GM18519 (cell line): ENCODE measurements at regions not wholly inside any gene's neighbourhood (a gene's known extent, or its start where the extent isn't known, plus 50 kb on each side); places are given as distances from the start of the nearest gene placed in this dataset.
"Not testable (repeated sequence)": the region's sequence is repeated elsewhere in the genome, so short reads cannot be mapped to it uniquely, and the experiment has no call there.

ENCODE experiments used
- ATAC-seq: cut with Tn5 transposase; IDR thresholded peaks from one replicate; pipeline ENCODE4 v1.9.1; 2021; ENCODE audit warnings: mild to moderate bottlenecking, moderate library complexity; ENCODE audit not compliant: unreplicated experiment, low FRiP score

DNA sequence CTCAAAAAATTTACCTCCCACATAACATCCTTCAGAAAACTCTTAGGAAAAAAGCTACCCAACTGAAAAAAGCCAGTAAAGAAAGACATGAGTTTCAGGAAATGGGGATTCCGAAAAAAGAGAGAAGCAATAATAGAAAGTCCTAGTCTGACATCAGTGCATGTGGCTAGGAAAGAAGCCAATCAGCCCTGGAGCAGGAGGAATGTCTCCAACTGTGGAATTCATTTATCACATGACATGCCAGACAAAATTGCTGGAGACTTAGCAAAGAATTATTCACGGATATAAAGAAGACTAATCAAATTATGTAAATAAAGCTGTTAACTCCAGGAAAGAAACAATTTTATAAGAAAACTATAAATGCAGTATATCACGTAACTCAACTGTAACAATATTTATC lies 258.9 kb upstream of the RARB start:
- no peak for ATAC-seq

DNA sequence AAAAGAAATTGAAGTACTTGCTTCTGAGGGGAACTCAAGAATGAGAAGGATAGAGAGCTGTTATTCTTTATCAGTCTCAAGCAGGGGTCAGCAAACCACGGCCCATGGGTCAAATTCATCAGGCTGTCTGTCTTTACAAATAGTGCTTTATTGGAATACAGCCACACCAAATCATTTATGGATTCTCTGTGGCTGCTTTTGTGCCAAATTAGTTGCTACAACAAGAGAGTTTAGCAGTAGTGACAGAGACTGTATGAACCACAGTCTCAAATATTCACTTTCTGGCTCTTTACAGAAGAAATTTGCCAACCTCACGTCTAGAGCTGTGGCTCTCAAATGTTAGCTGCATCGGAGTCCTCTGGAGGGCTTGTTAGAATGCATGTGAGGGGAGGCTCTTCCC lies 258.0 kb upstream of the RARB start:
- no peak for ATAC-seq

GRCh38 chr3:25171118-25171807 lies 256.8 kb upstream of the RARB start:
- ATAC-seq = no peak

GRCh38 chr3:25171897-25172296 lies 256.2 kb upstream of the RARB start:
- ATAC-seq = no peak

GRCh38 chr3:25173606-25174005 lies 254.5 kb upstream of the RARB start:
- ATAC-seq = no peak

GRCh38 chr3:25174251-25174650 lies 253.8 kb upstream of the RARB start:
- ATAC-seq = no peak

- ATAC-seq = no peak
Observed at GRCh38 chr3:25177041-25177440, 251.0 kb upstream of the RARB start.

GRCh38 chr3:25178672-25179071 lies 249.4 kb upstream of the RARB start:
- ATAC-seq = no peak

DNA sequence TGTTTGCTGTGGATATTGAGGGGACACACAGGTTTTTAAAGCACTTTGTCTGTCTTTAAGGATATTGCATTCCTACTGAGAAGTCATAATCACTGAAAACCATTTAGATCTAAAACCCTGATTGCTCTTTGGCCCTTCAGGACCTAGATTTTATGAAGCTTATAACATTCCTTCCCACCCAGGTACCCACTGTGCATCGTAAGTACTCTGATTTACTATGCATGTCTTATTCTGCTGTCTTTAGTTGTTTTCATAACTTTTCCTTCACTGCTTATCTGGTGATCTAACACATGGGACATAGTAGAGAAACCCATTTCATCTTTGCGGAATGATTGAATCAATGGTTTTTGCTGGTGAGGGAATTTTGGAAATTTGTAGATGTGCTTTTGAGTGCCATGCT lies 247.0 kb upstream of the RARB start:
- ATAC-seq = no peak

- ATAC-seq = no peak
Observed at GRCh38 chr3:25182794-25183193, 245.3 kb upstream of the RARB start.

DNA sequence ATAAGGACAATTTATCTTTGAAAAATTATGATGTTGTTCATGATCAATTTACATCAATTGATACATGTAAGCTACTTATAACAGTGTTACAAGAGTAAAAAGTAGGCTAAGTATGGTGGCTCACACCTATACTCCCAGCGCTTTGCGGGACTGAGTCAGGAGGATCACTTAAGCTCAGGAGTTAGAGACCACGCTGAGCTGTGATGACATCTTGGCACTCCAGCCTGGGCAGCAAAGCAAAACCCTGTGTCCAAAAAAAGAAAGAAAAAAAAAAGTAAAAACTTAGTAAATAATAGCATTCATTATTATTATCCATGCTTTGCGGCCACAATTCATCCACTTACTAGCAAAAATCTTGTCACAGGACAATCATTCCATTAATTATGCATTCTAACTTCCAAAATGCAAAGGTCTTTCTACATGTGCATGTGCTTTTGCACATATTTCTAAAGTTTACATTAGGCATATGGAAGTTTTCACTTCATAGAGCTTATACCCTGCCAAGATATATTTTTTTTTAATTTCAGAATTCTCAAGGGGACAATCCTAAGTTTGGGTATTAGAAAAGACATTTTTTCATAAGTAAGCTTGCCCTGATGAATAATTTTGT lies 243.3 kb upstream of the RARB start:
- no peak for ATAC-seq

GRCh38 chr3:25191673-25192072 lies 236.4 kb upstream of the RARB start:
- no peak for ATAC-seq

DNA sequence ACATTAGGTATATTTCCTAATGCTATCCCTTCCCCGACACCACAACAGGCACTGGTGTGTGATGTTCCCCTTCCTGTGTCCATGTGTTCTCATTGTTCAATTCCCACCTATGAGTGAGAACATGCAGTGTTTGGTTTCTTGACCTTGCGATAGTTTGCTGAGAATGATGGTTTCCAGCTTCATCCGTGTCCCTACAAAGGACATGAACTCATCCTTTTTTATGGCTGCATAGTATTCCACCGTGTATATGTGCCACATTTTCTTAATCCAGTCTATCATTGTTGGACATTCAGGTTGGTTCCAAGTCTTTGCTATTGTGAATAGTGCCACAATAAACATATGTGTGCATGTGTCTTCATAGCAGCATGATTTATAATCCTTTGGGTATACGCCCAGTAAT lies 228.5 kb upstream of the RARB start:
- not testable (repeated sequence) for ATAC-seq

DNA sequence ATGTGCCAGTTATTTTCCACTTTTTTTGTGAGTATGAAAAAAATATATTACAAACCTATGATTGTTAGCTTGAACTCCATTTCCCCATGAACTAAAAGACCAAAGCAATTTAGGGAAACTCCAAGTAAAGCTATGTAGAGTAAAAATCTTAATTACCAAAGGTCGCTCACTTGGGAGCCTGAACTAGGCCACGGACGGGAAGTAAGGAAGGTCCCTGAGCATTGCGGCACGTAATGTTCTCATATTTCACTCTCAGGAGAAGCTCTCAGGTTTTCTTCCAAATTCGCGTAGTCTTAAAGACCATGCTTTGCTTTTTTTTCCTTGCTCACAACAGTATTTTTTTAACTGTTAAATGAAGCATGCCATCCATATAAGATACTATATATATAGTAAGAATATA lies 215.3 kb upstream of the RARB start:
- ATAC-seq = no peak

DNA sequence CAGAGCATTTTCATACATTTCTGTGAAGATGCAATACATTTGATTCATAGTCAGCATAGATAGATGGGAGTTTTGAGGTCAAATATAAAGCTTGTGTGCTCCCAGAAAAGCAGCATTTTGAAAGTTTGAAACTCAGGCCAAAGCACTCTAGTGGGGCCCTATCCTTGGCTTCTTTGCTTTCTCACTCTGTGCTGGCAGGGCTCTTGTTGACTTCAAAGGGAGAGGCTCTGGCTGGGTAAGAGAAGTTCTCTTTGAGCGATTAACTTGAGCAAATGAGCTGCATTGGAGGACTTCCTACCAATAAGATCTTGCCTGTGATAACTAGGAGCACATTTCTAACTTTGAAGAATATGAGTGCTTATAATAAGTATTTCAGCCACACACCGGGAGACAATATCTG lies 214.0 kb upstream of the RARB start:
- ATAC-seq = no peak

GRCh38 chr3:25218362-25218761 lies 209.7 kb upstream of the RARB start:
- no peak for ATAC-seq

- no peak for ATAC-seq
Observed at GRCh38 chr3:25226747-25227146, 201.3 kb upstream of the RARB start.

- ATAC-seq = no peak
Observed at GRCh38 chr3:25229586-25229985, 198.5 kb upstream of the RARB start.

DNA sequence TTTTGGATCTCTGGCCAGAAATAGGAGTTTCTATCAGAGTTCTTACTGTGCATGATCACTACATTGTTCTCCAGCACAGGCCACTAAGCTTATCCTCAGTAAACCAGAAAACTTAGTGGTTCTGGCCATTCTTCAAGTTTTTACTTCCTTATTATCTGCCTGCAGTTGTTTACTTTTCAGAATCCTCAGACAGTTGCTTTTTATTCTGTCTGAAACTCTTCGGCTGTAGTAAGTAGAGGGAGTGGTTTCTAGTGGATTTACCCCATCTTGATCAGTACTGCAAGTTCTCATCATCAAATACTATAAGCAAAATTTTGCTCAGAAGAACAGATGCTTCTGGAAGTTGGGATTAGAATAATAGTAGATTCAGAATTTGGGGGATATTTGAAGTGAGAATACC lies 193.0 kb upstream of the RARB start:
- no peak for ATAC-seq

- ATAC-seq = no peak
Observed at GRCh38 chr3:25235466-25235865, 192.6 kb upstream of the RARB start.

- ATAC-seq = no peak
Observed at GRCh38 chr3:25237602-25238001, 190.5 kb upstream of the RARB start.

DNA sequence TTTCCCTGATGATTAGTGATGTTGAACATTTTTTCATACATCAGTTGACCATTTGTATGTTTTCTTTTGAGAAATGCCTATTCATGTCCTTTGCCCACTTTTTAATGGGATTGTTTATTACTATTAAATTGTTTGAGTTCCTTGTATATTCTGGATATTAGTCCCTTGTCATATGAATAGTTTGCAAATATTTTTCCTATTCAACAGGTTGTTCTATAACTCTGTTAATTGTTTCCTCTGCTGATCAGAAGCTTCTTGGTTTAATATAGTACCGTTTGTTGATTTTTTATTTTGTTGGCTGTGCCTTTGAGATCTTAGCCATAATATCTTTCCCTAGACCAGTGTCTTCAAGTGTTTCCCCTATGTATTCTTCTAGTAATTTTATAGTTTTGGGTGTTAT lies 189.0 kb upstream of the RARB start:
- ATAC-seq = no peak

DNA sequence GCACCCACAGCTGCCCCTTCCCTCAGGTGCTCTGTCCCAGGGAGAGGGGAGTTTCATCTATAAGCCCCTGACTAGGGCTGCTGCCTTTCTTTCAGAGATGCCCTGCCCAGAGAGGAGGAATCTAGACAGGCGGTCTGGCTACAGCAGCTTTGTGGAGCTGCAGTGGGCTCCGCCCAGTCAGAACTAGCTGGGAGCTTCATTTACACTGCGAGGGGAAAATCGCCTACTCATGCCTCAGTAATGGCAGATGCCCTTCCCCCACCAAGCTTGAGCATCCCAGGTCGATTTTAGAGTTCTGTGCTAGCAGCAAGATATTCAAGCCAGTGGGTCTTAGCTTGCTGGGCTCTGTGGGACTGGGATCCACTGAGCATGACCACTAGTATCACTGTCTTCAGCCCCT lies 181.2 kb upstream of the RARB start:
- ATAC-seq = no peak
